Limb (tissue), 2 donors: ENCODE measurements at regions not wholly inside any gene's neighbourhood (a gene's known extent, or its start where the extent isn't known, plus 50 kb on each side); places are given as distances from the start of the nearest gene placed in this dataset.
A peak's percentile ranks its signal among the peaks of the same experiment; 100 is the strongest.

Source experiments
- DNase-seq, 2 donors: peaks; one replicate each; pipeline ENCODE4 v3.0.0-alpha.2; 2016; ENCODE audit errors: extremely low spot score in 2 of 2

DNA sequence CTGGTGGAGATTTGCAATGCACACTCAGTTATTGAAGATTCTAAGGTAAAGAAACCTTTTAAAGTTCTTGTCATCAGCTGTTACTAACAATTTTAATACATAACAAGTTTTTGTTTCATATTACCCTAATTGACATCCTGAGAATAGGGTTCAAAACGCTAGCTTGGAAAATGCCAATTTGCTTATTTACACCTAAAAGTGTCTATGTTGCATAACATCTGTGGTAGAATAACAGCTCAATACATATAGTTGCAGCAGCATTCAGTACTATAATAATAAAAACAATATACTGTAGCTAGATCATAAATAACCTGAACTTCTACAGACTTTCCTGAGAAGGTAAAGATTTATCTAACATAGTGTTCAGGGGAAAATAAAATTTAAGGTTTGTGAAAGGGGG lies 219.0 kb downstream of the OSR1 start:
- no peak for DNase-seq

DNA sequence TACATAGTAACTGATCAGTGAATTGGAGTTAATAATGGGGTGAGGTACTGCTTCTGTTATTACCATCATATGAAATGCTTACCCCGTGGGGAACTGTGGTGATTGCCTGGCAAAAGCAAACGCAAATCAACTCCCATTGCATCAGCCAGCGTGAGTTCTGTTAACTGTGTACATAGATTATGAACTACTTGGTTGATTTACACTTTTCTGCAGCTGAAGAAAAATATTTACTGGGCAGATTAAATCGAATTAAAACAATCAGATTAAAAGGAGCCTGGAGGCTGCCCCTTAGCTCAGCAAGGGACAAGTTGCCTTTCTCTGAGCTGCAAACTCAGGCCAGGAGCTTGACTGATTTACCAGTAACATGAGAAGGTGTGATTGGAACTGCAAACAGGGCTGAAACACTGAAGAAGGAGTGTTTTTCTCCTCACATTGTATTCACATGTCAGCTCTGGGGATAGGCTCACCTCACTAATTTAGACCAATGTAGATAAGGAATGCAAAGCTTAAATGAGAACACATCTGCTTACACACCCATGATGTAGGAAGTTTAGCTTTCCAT lies 220.1 kb downstream of the OSR1 start:
- DNase-seq, result no peak

DNA sequence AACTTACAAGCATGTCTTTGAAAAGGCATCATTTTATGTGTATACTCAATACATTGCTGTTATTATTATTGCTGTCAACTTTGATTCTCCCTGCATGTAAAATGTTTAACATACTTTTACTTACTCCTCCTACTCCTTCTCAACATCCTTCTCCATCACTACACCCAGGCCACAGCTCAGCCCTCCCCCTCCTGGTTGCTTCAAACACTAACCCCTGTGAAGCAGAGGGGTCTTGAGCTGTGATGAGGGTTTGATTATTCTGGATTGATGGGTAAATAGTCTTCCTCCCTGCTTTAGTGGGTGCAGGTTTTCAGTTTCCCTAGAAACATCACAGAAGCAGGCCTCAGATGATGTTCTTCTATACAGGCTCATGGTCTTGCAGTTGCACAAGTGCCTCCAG lies 221.0 kb downstream of the OSR1 start:
- DNase-seq, result no peak

DNA sequence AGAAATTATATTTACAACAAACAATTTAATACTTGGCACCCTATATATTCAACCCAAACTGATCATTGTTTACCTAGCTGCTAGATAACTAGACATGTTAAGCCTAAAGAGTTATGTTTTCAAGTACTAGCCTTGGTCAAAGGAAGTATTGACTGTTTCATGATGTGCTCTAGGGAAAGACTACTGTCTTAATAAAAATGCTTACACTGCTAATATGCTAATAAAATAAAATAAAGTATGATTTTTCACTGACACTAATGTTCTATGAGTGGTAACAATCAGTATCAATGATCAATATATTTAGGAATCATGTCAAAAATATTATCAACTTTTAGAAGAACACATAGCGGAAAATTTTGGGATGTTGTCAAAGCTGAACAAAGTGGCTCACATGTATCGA lies 225.5 kb downstream of the OSR1 start:
- DNase-seq, result no peak

DNA sequence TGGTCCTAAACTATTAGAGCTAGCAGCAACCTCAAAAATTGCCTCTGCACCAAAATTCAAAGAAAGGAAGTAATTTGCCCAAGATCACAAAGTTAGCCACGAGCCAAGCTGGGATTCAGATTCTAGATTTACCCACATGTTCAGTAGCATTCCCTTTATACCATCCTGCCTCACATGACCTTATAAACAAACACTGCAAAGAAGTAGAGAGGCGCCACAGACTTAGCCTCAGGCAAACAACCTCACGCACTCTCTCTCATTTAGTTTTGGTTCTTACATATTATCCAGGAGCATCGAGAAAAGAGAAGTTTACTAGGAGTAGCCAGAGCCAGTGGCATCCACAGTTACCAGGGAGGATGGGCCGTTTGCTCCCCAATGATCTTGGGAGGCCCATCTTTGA lies 226.6 kb downstream of the OSR1 start:
- no peak for DNase-seq

DNA sequence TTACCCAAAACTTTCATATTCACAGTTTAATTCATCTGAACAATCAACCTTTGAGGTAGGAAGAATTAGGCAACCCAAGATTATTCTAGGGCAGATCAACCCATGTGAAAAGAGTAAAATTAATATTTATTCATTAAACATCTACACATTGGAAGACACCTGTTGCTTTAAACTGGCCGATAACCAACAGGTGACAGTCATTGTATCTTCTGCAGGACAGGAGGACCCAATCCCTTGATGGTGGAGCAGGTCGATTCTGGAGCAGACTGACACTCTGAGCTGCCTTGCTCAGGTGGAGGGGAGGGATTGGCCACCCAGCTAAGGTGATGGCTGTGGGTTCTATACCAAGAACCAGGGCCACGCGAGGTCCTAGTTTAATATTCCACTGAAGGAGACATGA lies 230.3 kb downstream of the OSR1 start:
- DNase-seq, result no peak

DNA sequence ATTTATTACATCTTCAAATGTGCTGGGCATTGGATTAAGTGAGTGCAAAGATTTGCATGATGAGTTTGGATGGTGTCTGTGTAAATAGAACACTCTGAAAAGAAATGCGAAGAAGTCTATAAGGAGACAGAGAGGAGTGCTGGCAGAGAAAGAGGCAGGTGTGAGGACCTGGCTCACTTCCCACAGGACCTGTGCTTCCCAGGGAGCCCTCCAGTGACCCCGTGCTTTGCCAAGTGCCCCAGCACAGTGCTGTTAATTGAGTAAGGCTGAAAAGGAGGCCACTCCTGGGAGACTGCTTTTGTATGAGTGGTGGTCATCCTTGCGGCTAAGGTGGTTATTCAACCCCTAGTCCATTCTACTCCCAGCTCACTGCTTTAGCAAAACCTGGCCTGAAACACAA lies 230.8 kb downstream of the OSR1 start:
- no peak for DNase-seq

DNA sequence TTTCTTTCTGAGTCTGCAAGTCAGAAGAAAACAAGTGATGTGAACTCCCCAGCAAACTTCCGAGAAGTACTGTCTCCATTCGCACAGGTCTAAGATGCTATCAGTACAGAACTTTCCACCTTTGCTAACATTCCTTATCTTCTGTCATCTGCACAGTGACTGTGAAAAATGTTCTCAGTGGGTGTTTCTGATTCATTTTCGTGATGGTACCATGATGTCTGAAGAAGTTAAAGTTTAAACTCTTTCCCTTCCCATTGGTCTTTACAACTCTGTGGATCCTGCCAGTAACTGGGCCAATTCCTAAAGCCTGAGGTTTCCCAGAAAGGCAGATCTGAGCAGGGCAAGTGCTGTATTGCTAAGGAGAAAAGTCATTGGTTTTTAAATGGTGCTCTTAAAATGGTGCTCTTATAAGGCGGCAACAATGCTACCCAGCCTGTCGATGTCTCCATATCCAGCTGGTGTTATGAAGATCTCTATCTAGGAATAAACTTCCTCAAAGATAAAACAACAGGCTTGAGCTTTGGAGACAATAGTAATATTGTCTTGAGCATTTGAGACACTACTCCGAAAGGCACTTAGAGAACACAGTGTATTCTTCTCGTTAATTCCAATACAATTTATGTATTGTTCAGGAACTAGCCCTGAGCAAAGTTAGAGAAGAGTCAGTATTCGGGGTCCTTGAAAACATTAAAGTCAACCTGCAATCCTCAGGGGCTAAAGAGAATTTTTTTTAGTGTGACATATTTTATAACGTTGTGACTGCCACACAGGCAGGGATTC lies 232.3 kb downstream of the OSR1 start:
- DNase-seq, result no peak

DNA sequence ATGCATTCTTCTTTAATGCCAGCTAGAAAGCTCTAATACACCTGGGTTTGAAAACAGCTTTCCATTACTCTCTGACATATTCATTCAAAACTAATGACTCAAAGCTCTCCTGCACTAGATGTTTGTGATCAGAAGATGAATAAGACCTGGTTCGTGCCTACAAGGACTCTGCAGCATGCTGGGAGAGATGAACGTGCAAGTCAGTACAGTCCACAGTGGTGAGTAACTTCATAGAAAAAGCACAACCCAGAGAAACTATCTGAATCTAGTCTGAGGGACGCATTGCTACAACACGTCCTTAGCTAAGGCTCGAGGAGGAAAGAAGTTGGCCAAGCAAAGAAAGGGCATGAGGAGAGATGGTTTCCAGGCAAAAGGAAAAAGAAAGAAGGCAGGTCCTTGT lies 234.3 kb downstream of the OSR1 start:
- no peak for DNase-seq

DNA sequence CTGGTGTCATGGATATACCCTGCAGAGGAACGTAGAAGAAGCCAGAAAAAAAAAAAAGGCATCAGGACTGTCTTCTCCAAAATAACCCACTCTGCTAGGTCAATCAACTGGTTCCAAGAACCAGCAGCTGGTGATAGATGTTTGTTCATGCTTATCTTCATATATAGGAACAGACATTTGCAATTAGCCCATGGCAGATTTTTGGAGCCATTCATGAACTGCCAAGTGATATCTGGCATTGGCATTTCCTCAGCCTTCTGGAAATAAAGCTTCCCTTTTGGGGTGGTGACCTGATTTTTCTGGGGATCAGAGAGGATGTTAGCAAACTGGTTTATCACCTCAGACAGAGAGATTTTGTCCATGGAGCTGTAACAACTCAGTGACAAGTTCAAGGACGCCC lies 234.9 kb downstream of the OSR1 start:
- no peak for DNase-seq

DNA sequence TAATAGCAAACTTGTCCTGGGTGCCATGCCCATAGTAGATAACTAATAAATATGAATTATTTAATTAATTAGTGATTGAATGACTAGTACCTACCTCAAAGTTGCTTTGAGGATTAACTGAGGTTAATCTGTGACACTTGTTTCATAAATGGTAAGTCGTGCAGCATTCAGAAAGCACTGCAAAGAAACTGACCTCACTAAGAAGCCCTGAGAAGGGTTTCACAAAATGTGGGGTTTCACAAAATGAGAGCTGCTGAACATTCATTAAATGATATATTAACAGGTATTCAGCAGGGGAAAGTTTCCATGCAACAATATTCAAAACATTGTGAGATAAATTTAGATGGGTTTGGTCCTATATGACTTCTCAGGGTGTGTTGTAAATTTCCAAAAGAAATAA lies 236.2 kb downstream of the OSR1 start:
- no peak for DNase-seq

DNA sequence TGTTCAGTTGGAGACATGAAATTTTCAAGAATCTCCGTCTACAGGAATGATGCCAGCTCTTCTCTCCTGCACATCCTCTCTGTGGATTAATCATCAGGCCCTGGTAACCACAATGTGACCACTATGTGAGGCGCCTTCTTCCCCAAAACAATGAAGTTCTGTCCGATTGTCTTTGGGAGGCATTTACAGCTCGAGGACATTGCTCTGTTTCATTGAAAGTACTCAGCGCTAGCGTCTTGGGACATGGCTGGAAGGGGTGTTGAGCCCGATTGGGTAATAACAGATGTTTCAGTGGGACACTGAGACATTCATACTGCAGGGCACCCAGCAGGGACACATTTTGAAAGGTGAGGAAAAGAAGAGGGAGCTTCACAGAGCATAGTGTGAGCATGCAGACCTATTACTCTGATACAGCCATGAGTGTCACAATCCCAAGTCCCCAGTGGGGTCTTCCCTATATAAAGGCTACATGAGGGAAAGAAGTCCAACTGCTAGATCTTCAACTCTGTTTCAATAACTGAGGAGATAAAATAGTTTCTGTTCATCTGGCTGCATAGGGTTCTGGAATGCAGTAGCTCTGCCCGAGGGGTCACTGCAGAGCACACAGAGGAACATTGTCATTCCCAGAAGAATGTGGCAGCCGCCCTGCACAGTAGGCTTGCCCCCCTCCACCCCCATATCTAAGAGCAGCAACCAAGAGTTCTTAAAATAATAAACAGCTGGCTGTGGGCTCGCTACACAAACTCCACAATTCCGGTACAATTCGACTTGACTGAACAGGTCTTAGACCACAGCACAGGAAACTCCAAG lies 237.3 kb downstream of the OSR1 start:
- no peak for DNase-seq

DNA sequence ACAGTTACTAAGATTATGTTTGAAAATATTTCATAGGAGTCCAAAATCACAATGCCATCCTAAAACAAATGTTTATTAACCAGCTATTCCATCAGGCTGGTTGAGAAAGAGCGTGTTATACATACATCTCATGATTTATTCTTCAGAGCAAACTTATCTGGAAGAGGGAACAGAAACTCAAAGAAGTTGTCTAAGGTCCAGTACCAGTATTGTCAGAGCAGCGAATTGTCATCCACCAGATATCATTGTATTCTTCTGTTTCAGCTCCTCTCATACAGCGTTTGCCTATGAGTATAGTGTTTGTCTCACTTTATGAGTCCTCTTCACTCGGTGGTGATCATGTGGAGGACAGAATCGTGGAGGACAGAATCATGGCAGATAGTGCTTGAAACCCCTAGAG lies 238.2 kb downstream of the OSR1 start:
- DNase-seq, result no peak

DNA sequence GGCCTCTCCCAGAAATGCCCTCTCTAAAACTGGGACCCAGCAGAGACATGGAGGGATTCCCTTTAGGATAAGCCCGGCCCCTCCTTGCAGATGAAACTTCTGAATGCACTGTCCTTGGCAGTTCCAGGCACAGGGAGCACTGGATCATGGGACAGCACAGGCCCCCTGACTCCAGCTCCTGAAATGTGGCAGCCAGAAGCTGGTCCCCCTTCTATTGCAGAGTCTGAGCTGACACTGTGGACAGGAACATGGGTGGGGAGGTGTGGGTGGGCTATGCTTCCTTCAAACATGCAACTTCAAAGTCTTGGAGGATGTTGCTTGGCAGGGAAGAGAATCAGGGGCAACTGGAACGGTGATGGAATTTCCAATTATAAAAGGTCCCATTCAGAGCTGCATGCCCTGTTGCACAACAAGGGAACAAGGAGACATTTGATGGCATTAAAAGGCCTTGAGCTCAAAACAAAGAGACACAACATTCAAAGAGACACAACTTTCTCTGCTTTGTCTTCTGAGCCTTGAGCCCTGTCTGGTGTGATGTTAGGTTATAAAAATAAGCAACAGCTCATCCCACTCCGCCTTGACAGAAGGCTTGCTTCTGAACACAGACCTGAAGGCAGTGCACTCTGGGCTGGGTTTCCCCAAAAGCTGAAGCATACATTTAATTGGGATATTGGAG lies 239.0 kb downstream of the OSR1 start:
- no peak for DNase-seq

DNA sequence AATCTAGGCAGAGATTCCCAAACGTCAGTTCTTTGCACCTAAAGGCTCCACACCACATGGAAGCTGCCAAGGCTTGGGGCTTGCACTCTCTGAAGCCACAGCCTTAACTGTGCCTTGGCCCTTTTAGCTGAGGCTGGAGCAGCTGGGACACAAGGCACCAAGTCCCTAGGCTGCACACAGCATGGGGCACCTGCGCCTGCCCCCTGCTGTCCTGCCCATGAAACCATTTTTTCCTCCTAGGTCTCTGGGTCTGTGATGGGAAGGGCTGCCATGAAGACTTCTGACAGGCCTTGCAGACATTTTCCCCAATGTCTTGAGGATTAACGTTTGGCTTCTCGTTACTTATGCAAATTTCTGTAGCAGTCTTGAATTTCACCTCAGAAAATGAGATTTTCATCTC lies 241.5 kb downstream of the OSR1 start:
- DNase-seq, result no peak

DNA sequence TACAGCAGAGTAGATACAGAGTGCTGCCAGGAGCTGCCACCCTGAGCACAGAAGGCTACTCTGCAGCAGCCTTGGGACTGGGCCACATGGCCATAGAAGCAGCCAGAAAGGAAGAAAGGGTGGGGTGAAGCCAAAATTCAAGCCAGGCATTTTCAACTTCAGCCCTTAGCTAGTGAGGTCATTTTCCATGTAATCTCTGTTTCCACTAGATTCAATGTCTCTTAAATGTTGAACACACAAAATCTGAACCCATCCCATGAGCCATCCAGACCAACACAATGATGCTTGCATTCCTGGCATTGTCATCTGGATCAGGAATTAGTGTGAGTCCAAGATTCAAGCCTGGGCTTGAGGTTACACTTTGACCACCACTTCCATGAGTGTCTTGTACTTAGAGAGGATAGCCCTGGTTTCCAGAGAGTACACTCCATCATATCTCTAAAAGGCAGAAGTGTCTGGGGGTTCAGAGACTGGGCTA lies 243.6 kb downstream of the OSR1 start:
- no peak for DNase-seq

DNA sequence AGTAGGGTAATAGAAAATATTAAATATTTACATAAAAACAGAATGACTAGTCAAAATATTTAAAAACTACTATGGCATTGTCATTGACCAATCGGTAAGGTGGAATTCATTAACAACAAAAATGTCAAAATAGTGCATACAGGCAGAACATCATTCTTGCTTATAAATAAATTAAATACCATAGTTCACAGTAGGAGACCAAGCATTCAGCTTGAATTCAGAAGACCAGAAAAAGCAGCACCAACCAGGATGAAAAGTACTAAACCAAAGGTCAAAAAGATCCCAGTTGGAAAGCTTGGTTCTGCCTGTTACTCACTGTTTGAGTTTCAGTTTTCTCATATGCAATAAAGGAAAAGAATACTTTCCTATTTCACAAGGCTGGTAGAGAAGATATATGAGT lies 244.3 kb downstream of the OSR1 start:
- DNase-seq, result no peak

DNA sequence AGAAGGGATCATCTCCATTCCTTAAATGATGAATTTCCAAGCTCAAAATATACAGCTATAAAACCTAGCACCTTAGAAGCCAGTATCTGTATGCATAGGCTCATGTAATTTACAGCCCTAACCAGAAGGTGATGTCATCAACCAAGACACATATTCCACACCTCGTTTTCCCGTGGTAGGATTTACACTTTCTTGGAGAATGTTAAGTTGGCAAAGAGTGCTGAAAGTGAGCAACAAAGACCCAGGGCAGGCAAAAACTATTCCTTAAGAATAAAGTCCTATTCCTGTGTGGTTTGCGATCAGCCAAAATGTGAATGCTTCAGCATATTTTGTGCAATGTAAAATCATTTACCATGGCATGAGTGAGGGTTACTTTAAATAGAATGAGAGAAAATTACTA lies 247.1 kb downstream of the OSR1 start:
- peak in 1 of 2 donors; percentile 48 for DNase-seq

DNA sequence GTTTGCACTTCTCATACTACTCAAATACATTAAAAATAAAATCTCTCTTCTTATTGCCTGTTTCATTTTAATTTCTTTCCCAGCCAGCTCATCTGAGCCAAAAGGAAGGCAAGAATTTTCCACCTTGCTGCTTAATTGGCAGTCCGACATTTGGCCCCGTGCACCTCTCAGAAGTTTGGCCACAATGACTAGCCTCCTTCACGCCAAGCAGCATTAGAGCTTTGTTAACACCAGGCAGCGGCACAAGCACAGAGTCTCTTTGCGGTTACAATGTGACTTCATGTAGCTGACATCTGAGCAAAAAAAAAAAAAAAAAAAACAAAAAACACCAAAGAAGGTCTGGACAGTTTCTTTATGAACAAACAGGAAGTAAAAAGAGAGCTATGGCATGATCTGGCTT lies 248.9 kb downstream of the OSR1 start:
- DNase-seq, result no peak

DNA sequence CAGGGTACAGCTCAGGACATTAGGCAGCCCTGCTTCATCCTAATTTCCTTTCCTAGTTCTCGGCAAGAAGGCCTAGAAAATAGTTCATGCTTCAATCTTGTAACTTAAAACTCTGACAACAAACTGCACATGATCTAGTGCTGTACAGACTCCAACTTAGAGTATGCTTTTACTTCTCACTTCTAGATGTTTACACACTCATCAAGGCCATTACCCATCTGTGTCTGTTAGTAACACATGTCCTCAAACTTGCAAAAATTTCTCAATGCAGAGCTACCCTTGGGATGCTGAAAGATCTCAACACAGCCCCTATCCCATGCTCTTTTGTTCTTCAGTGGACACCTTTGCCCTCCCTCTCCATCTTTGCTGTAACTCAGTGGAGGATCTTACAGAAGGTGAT lies 252.0 kb downstream of the OSR1 start:
- DNase-seq, result no peak

DNA sequence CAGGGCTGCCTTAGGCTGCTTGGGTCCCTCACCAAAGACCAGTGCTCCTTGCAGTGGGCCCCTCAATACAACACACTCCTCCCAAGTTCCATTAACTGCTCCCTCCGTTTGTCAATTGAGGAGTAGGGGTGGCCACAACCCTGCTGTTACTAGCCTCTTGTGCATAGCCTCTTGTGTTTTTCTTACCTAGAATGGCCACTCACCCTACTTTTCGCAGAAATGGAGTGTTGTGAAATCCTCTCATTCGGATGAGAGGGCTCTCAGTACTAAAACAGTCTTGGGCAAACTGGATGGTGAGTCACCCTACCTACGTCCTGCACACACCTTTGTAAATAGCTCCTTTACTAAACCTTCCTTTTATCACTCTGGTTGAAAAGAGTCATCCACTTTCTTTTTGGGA lies 253.9 kb downstream of the OSR1 start:
- DNase-seq, result no peak
